ENCODE measurements at regions not wholly inside any gene's neighbourhood (a gene's known extent, or its start where the extent isn't known, plus 50 kb on each side); places are given as distances from the start of the nearest gene placed in this dataset.

DNA sequence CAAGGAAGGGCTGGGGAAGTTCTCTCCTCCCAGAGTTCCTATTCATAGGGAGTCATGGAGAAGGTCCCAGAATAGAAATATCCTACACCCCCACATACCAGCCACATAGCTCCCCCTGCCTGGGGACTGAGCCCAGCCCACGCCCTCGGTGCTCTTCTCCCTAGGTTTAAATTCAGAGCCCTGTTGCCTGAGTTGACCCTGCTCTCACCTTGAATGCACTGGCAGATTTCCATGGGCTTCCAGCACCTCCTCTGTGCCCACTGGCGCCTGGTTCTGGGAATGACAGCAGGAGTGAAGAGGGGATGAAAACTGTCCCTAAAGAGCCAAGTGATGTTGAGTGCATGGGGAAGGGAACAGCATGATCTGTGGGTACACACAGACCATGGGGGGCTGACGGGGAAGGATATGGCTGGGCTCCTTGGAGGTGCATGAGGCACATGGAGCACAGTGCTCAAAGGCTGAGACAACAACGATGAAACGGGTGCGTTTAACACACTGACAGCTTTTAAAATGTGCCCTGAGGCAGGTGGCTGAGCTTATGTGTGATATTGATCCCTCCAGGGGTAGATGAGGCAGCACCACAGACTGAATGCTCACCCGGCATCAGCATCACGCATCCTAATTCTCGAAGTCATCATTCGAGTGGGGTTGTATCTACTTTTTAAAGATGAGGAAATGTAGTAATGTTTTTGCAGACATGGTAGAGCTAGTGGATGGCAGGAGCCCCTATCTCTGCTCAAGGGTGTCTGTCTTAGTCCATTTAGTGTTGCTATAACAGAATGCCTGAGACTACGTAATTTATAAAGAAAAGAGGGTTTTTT is 53.7 kb upstream of the IGFBP3 start:
- Histone ChIP-seq H3K4me3 (ENCODE audit: low read depth in 1 of 5, low read length in 5 of 5) (no peak overlapping the region), H3K4me1 (ENCODE audit: control insufficient read depth in 5 of 5, insufficient read depth in 5 of 5, low read length in 5 of 5) (peaks cover 4 to 15% (median 11%) of the 10 kb centered on the region in 5 donors), H3K27ac (ENCODE audit: low read depth, low read length) (no peak overlapping the region), H3K27me3 (ENCODE audit: control insufficient read depth in 5 of 5, insufficient read depth in 4 of 5, low read length in 5 of 5) (peaks cover 0 to 2% (median 0%) of the 10 kb centered on the region in 5 donors), H3K36me3 (ENCODE audit: control insufficient read depth in 5 of 5, insufficient read depth in 5 of 5, low read length in 5 of 5) (no peaks in the 10 kb centered on the region), H3K9me3 (ENCODE audit: control insufficient read depth in 5 of 5, low read length in 5 of 5) (no peaks in the 10 kb centered on the region), H3K9ac (ENCODE audit: low read length in 5 of 5) (no peak overlapping the region)

DNA sequence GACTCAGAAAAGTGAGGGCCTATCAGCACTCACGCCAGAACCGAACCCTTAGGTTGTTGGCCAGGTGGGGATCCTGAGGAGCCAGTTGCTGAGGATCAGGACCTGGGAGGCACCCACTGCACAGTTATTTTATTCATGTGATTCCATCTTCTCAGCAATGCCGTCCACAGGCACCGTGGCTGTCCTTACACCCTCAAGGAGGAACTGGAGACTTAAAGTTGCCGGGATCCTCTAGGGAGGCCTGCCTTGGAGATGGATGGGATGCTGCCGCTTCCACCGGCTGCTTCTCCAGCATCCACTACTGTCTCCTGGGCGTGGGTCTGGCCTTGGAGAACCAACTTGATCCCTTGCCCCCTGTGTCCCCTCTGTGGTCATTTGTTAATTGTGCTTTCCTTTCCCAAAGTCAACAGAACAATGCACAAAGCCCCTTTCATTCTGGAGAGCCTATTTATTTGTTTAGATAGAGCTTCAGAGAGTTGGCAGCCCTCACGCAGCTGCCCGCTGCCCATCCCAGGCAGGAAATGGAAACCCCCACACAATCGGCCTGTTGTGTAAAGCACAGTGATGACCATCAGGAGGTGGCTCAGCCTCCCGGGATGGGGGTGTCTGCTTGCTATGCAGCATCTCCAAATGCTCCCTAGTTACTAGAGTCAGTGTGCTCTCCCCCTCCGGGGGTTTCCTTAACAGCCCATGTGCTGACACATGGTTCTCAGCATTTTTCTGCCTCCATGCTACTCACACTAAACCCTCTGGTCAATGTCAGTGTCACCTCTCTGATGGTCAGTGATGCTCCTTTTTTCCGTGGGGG is 52.9 kb upstream of the IGFBP3 start:
- H3K4me3 ChIP-seq (ENCODE audit: low read depth in 1 of 5, low read length in 5 of 5), result no peak overlapping the region
- H3K9me3 ChIP-seq (ENCODE audit: control insufficient read depth in 5 of 5, low read length in 5 of 5), result no peaks in the 10 kb centered on the region
- peaks cover 0 to 2% (median 0%) of the 10 kb centered on the region in 5 donors for H3K27me3 ChIP-seq (ENCODE audit: control insufficient read depth in 5 of 5, insufficient read depth in 4 of 5, low read length in 5 of 5)
- no peak overlapping the region for H3K9ac ChIP-seq (ENCODE audit: low read length in 5 of 5)
- no peaks in the 10 kb centered on the region for H3K36me3 ChIP-seq (ENCODE audit: control insufficient read depth in 5 of 5, insufficient read depth in 5 of 5, low read length in 5 of 5)
- peaks cover 4 to 12% (median 11%) of the 10 kb centered on the region in 5 donors for H3K4me1 ChIP-seq (ENCODE audit: control insufficient read depth in 5 of 5, insufficient read depth in 5 of 5, low read length in 5 of 5)
- H3K27ac ChIP-seq (ENCODE audit: low read depth, low read length), result no peak overlapping the region

GRCh38 chr7:45972629-45973312 is 51.7 kb upstream of the IGFBP3 start:
- no peak overlapping the region for H3K9ac ChIP-seq (ENCODE audit: low read length in 5 of 5)
- H3K4me1 ChIP-seq (ENCODE audit: control insufficient read depth in 5 of 5, insufficient read depth in 5 of 5, low read length in 5 of 5), result peaks cover 0 to under 1% (median 0%) of the 10 kb centered on the region in 5 donors
- peaks cover 0 to 2% (median 0%) of the 10 kb centered on the region in 5 donors for H3K27me3 ChIP-seq (ENCODE audit: control insufficient read depth in 5 of 5, insufficient read depth in 4 of 5, low read length in 5 of 5)
- no peaks in the 10 kb centered on the region for H3K9me3 ChIP-seq (ENCODE audit: control insufficient read depth in 5 of 5, low read length in 5 of 5)
- no peak overlapping the region for H3K4me3 ChIP-seq (ENCODE audit: low read depth in 1 of 5, low read length in 5 of 5)
- no peak overlapping the region for H3K27ac ChIP-seq (ENCODE audit: low read depth, low read length)
- H3K36me3 ChIP-seq (ENCODE audit: control insufficient read depth in 5 of 5, insufficient read depth in 5 of 5, low read length in 5 of 5), result no peaks in the 10 kb centered on the region

GRCh38 chr7:45971661-45972175 is 50.6 kb upstream of the IGFBP3 start:
- no peaks in the 10 kb centered on the region for H3K4me1 ChIP-seq (ENCODE audit: control insufficient read depth in 5 of 5, insufficient read depth in 5 of 5, low read length in 5 of 5)
- H3K9me3 ChIP-seq (ENCODE audit: control insufficient read depth in 5 of 5, low read length in 5 of 5), result no peaks in the 10 kb centered on the region
- no peaks in the 10 kb centered on the region for H3K36me3 ChIP-seq (ENCODE audit: control insufficient read depth in 5 of 5, insufficient read depth in 5 of 5, low read length in 5 of 5)
- H3K9ac ChIP-seq (ENCODE audit: low read length in 5 of 5), result no peak overlapping the region
- H3K27me3 ChIP-seq (ENCODE audit: control insufficient read depth in 5 of 5, insufficient read depth in 4 of 5, low read length in 5 of 5), result peaks cover 0 to under 1% (median 0%) of the 10 kb centered on the region in 5 donors
- H3K4me3 ChIP-seq (ENCODE audit: low read depth in 1 of 5, low read length in 5 of 5), result no peak overlapping the region
- H3K27ac ChIP-seq (ENCODE audit: low read depth, low read length), result no peak overlapping the region

- no peak overlapping the region for H3K9ac ChIP-seq (ENCODE audit: low read length in 5 of 5)
- H3K4me3 ChIP-seq (ENCODE audit: low read depth in 1 of 5, low read length in 5 of 5), result no peak overlapping the region
- no peak overlapping the region for H3K27ac ChIP-seq (ENCODE audit: low read depth, low read length)
- no peaks in the 10 kb centered on the region for H3K9me3 ChIP-seq (ENCODE audit: control insufficient read depth in 5 of 5, low read length in 5 of 5)
- no peaks in the 10 kb centered on the region for H3K27me3 ChIP-seq (ENCODE audit: control insufficient read depth in 5 of 5, insufficient read depth in 4 of 5, low read length in 5 of 5)
- no peaks in the 10 kb centered on the region for H3K4me1 ChIP-seq (ENCODE audit: control insufficient read depth in 5 of 5, insufficient read depth in 5 of 5, low read length in 5 of 5)
- no peaks in the 10 kb centered on the region for H3K36me3 ChIP-seq (ENCODE audit: control insufficient read depth in 5 of 5, insufficient read depth in 5 of 5, low read length in 5 of 5)
Measured at GRCh38 chr7:45971171-45971570, 50.1 kb upstream of the IGFBP3 start.
